GM19043 (cell line): ENCODE measurements at regions not wholly inside any gene's neighbourhood (a gene's known extent, or its start where the extent isn't known, plus 50 kb on each side); places are given as distances from the start of the nearest gene placed in this dataset.

Source experiments
- ATAC-seq: cut with Tn5 transposase; IDR thresholded peaks from one replicate; pipeline ENCODE4 v1.9.1; 2021; ENCODE audit warnings: low read depth; ENCODE audit not compliant: unreplicated experiment

GRCh38 chr10:85508159-85508558, 858.4 kb downstream of the GRID1 start:
- ATAC-seq, result no peak

DNA sequence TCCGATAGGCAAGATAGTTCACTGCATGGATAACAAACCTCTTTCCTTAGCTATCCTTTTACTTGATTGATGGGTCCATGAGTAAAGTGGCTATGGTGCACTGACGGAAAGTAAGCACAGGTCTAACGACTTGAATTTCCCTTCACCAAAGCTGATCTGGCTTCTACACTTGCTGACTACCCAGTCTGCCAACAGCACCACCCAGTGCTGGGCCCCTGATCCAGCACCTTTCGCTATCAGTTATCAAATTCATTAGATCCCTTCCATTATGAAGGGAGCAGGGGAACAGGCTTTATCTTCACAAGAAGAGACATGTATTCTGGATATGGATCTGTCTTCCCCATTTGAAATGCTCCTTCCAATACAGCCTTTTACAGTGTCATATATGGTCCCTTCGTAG, 855.9 kb downstream of the GRID1 start:
- no peak for ATAC-seq

DNA sequence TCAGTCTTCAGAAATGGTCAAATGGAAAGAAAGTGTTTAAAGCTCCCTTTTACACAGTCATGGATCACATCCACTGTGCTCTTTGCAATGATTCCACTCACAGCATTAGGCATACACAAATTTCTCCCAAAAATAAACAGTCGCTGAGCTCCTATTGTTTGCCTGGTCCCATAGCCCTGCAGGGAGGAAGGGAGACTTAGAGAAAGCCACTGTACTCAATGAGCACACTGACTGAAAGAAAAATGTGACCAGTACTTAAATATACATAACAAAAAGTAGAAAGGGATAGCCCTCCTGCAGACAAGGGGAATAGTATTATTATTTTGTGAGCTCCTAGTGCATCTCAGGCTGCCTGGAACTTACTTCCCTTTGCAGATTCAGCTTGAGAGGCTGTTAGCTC, 853.2 kb downstream of the GRID1 start:
- ATAC-seq, result no peak

- ATAC-seq, result no peak
These were observed 851.3 kb downstream of the GRID1 start for GRCh38 chr10:85515316-85515715.

DNA sequence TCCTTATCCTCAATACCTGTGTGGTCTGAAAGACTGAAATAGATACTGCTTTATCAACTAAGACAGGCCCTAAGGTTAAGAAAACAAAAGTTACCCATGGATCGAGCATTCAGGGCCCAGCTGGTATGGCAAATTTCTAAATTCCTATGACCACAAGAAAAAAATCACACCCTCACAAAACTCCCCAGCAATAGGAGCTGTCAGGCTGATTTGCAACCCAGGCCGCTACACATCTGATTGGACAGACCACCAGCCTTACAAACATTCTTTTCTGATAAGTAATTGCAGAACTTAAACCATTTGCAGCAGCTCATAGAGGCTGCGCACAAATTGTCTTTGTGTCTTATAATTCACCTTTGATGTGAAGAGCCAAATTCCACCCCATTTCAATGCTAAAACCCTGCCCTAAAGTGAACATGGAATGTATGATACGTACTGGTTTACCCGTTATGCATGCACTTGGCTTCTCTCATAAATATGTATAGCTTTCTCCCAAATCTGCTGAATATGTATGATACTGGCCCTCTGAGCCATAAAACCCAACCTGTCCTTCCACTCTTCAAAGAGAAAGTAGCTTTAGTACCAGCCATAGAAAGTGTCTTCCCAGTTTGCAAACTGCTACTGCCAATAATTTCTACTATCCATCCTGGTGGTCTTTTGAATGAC, 842.5 kb downstream of the GRID1 start:
- ATAC-seq, result no peak

DNA sequence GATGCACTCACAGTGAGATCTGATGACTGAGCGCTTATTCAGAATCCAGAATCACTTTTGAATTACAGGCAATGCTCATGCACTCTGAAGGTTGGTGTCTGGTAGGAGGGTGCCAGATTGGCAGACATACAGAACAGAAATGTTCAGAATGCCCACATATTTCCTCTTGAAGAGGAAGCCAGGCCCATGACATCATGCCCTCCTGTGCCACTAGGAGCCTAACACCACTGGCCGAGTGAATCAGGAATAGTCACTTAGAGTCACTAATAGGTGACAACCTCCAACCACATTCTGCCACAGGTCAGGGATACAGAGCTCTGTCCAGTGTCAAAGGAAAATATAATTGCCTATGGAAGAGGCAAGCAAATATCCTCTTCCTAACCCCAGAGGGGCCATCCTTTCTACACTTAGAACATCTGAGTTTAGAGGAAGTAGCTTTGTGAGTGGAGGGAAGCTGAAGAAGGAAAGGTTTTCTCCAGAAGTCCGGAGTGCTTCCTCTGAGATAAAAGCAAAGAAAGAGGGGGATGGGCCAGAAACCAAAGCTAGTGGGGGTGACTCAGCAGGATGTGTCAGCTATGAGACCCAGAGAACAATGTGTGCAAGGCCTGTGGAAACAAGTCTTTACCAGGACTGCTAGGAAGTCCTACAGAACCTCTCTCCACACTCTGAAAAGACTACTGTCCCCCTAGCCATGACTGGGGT, 838.8 kb downstream of the GRID1 start:
- no peak for ATAC-seq

DNA sequence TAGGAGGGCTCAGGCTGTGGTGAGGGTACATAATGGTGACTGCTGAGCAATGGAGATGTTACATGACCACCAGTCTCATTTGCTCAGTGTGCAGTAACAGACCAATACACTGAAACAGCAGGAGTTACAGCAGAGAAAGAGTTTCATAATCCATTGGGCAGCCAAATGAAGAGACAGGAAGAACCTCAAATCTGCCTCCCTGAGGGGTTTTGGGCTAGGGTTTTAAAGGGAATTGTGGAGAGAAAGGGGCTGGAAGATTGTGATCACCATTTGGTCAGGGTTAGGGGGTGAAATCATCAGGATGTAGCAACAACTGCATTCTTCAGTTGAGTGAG, 838.3 kb downstream of the GRID1 start:
- no peak for ATAC-seq

DNA sequence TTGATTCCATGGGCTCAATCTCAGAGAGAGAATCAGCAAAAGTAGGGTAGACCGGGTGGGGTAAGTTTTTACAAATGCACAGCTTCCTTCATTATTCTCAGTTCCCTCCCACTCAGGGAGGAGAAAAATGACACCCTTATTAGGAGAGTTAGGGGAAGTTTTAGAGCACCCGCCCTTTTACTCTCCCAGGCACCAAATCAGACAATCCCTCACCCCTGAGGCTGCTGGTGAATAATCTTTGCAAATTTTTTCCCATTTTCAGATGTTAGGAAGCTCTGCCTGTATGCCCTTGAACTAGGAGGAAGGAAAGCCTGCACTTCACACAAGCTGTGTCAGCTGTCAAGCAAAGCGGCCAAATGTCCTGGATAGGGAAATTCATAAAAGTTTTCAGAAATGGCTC, 834.9 kb downstream of the GRID1 start:
- ATAC-seq, result no peak

DNA sequence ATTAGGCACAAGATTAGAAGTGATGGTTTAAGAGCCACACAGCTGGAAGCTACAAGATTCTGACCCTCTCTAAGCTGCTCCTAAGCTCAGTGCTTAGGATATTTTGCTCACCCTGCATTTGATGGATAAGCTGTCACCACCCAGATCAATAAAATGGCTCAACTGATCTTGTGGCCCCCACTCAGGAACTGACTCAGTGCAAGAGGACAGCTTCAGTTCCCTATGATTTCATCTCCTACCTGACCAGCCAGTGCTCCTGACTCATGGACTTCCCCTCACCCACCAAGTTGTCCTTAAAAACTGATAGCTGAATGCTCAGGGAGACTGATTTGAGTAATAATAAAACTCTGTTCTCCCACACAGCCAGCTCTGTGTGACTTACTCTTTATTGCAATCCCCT, 833.8 kb downstream of the GRID1 start:
- ATAC-seq, result no peak

GRCh38 chr10:85535926-85536325, 830.7 kb downstream of the GRID1 start:
- no peak for ATAC-seq

GRCh38 chr10:85537561-85537960, 829.0 kb downstream of the GRID1 start:
- no peak for ATAC-seq

DNA sequence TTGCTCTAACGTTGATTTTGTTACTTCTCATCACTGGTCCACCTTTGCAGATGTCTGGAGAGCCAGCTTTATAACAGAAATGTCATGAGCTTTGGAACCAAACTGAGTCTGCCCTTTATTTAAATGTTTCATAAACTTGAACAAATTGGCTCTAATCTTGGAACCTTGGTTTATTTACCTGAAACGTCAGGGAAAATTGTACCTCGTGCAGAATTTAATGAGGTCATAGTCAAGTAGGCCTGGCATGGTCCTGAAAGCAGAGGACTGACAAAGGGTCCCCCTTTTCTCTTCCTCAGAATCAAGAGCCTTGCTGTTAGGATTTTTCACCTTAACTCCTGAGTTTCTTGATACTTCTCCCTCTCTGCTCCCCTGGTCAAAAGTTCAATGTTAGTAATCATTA, 828.0 kb downstream of the GRID1 start:
- no peak for ATAC-seq

DNA sequence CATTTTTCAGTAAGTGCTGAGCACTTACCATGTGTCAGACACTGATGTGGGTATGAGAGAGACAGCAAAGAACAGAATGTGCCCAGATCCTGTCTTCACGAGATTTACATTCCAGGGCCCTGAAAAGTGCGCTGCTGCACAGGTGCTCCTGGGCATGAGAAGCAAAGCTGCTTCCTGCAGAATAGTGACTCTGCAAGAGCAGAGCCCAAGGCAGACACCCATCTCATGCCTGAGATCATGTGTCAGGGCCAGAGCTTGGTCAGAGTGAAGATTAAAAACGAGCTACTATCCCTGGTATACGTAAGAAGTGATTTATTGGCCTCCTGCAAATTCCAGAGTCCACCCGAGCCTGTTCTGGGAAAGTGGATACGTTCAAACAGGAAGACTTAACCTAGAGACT, 824.4 kb downstream of the GRID1 start:
- no peak for ATAC-seq

DNA sequence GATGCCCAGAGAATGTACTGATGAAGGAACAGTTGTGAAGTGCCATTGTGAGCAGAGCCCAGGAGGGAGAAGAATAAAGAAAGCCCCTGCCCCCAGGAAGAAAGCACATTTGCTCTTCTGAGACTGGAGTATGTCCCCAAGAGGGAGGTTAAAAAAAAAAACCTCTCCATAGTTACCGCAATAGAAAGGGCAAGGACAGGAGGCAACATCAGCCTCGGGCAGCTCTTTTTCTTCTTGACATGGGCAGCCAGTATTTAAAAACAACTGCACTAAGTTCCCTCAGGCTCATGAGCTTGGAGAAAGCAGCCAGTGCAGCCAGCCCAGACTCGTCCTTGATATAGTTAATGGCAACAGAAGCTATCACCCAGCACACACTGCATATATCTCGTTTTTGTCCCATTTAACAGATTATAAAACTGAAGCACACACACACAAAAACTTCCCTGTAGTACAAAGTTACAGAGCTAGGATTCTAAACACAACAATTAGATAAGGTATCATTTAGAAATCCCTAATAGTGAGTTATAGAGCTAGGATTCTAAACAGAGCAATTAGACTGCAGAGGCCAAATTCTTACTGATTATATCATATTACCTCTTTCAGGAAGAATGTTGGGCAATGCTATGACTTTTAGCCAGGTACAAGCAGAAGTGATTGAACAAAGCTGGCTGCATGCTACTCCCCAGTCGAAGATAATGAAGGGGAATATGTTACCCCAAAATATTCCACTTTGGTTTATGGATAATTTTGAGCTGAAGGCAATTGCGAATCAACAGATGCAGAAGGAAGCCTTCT, 823.5 kb downstream of the GRID1 start:
- no peak for ATAC-seq

DNA sequence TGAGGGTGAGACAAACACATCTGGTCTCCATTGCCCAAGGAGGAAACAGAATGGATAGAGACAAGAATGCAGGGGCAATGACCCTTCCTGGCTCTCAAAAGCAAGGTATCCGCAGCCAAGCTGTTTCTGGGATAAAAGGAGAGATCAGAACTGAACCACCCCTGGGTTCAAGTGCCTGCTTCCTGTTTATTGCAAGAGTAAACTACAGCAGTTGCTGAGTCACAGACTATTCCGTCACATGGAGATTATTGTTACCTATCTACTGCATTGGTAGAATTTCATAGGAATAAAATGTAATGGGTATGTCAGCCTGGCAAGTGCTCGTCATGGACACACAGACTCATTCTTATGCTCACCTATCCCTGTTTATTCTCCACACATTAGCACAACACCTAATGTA, 821.6 kb downstream of the GRID1 start:
- ATAC-seq, result no peak

DNA sequence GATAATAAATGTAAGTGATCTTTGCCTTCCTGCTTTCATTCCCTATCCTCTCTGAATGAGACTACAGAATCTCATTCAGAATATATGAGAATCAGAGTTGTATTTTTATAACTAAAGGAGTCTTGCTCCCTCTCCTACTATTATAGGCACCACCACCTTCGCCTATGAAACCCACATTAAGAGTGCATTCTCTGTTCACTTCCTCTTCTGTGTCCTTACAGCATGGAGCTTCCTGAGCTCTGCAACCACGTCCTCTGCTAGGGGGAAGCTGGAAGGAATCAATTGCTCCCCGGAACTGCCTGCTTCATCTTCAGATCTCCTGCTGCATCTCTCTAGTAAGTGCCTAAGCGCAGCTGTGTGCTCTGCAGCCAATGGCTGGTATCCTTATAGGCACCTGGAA, 820.7 kb downstream of the GRID1 start:
- ATAC-seq, result no peak

GRCh38 chr10:85547460-85548023, 819.1 kb downstream of the GRID1 start:
- no peak for ATAC-seq

DNA sequence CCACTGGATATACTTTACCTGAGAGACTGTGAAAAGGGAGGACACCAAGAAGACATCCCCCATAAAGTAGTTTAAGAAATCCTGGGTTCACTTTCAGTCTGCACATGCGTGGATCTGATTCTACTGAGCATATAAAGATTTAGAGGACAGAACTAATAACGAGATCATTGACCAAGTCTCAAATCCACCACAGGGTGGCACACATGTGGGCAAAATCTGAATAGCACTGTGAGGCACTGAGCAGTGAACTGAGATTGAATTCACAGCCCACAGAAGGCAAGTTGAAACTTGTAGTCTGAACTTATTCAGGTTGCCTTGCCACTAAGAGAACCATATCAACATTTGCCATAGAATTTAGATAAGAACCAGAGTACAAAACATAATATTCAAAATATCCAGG, 818.6 kb downstream of the GRID1 start:
- peak; percentile 75 for ATAC-seq
